Stimulated activated memory B cell treated with anti-CD40 and anti-IgM and Interleukin-4, amounts not matched to agents 10 μg/mL and 1 μg/mL and 100 μg/mL, for 72 hours (primary cell): ENCODE measurements at regions not wholly inside any gene's neighbourhood (a gene's known extent, or its start where the extent isn't known, plus 50 kb on each side); places are given as distances from the start of the nearest gene placed in this dataset.

Source experiments
- ATAC-seq: fragments of 150-1000 bp; cut with Tn5 transposase; 2 replicates; pipeline ENCODE4 v1.10.0; 2021
- H3K27ac Mint-ChIP-seq: one replicate; pipeline ENCODE4 v1.8.0; 2022; ENCODE audit warnings: mild to moderate bottlenecking, mixed read lengths
- H3K27me3 Mint-ChIP-seq: one replicate; pipeline ENCODE4 v1.8.0; 2022; ENCODE audit warnings: mixed read lengths
- H3K36me3 Mint-ChIP-seq: one replicate; pipeline ENCODE4 v1.8.0; 2022; ENCODE audit warnings: mixed read lengths
- H3K4me1 Mint-ChIP-seq: one replicate; pipeline ENCODE4 v1.8.0; 2022; ENCODE audit warnings: mixed read lengths
- H3K4me3 Mint-ChIP-seq: one replicate; pipeline ENCODE4 v1.8.0; 2022; ENCODE audit warnings: mild to moderate bottlenecking, moderate library complexity, mixed read lengths
- H3K9me3 Mint-ChIP-seq: one replicate; pipeline ENCODE4 v1.8.0; 2022; ENCODE audit warnings: mixed read lengths

DNA sequence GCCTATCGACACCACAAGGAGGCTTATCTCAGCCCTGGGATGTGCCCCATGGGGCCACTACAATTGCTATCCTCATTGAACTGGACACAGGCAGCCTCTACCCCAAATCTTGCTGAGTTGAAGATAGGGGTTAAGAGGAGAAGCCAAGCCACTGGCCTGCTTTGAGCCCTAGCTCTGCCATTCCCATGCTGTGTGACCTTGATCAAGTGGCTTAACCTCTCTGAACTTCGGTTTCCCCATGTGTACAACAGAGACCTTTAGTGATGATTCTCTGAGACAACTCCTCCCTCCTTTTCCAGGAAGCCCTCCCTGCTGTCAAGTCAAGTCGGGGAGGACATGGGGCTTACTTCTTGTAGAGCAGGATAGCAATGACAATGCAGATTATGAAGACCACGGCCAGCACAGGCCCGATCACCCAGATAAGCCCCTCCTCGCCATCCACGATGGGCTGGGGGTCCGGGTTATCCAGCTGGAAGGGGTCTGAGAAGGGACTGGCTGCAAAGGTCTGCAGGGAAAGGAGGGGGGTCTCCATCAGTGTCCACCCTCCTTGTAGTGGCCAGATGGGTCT is 121.6 kb downstream of the PTPRS start:
- H3K4me1 Mint-ChIP-seq, result peaks cover 21% of the 10 kb centered on the region
- peaks cover 14% of the 10 kb centered on the region for H3K27me3 Mint-ChIP-seq
- no peak overlapping the region for H3K4me3 Mint-ChIP-seq
- no peak overlapping the region for H3K27ac Mint-ChIP-seq
- no peak for ATAC-seq
- no peaks in the 10 kb centered on the region for H3K36me3 Mint-ChIP-seq
- no peaks in the 10 kb centered on the region for H3K9me3 Mint-ChIP-seq

DNA sequence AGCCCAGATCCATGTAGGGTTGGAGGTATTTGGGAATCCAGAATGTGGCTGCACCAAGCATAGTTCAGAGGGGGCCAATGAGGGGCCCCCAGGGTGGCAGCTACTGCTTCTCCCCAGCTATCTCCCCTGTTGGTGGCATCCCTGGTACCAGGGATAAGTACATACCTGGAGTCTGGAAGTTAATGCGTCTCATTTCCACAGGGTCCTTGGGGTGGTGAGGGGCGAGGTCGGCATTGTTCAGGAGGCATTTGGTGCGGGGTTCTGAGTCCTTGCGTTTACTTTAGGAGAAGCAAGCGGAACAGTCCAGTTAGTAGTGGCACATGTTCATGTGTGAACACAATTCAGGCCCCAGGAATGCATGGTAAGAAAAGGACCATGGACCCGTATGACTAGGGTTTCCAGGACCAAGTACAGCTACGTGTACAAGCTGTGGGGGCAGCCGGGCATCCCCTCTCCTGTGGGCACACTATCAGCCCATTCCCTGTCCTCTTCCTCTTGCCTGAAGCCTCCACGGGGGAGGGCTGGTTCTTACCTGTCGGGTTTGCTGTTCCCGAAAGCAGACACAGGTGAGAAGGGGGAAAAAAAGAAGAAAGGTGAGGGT is 122.3 kb downstream of the PTPRS start:
- Mint-ChIP-seq H3K4me3 (no peak overlapping the region), H3K27me3 (peaks cover 9% of the 10 kb centered on the region), H3K27ac (no peak overlapping the region), H3K9me3 (no peaks in the 10 kb centered on the region), H3K36me3 (no peaks in the 10 kb centered on the region), H3K4me1 (peaks cover 21% of the 10 kb centered on the region)
- no peak for ATAC-seq

DNA sequence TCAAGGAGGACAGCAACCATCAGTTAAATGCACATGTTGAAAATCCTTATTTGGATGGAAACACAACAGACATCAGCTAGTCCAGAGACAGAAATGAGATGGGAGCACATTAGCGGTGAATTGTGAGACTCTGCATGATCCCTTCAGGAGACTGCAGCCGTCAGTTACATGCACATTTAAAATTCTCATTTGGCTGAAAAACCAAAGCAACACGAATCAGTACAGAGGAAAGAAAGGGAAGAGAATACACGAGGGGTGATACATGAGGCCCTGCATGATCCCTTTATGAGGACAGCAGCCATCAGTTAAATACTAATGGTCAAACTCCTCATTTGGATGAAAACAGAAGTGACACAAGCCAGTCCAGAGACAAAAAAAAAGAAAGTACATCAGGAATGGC is 123.4 kb downstream of the PTPRS start:
- peak overlapping the region; percentile 81 for H3K27ac Mint-ChIP-seq
- no peak for ATAC-seq

GRCh38 chr19:5216141-5216847 is 124.3 kb downstream of the PTPRS start:
- peaks cover 21% of the 10 kb centered on the region for H3K4me1 Mint-ChIP-seq
- peaks cover 6% of the 10 kb centered on the region for H3K9me3 Mint-ChIP-seq
- peak; percentile 65 for ATAC-seq
- peak overlapping the region; percentile 81 for H3K27ac Mint-ChIP-seq
- peak overlapping the region; percentile 62 for H3K4me3 Mint-ChIP-seq
- H3K36me3 Mint-ChIP-seq, result no peaks in the 10 kb centered on the region
- peaks cover 2% of the 10 kb centered on the region for H3K27me3 Mint-ChIP-seq

More for the DNA sequence above, 123.4 kb downstream of the PTPRS start:
- no peaks in the 10 kb centered on the region for H3K36me3 Mint-ChIP-seq
- H3K27me3 Mint-ChIP-seq, result peaks cover 9% of the 10 kb centered on the region
- H3K4me1 Mint-ChIP-seq, result peaks cover 21% of the 10 kb centered on the region
- no peak overlapping the region for H3K4me3 Mint-ChIP-seq
- peaks cover 6% of the 10 kb centered on the region for H3K9me3 Mint-ChIP-seq

- H3K27me3 Mint-ChIP-seq, result no peaks in the 10 kb centered on the region
- peaks cover 21% of the 10 kb centered on the region for H3K4me1 Mint-ChIP-seq
- H3K9me3 Mint-ChIP-seq, result peaks cover 10% of the 10 kb centered on the region
- peaks cover 5% of the 10 kb centered on the region for H3K36me3 Mint-ChIP-seq
- no peak overlapping the region for H3K27ac Mint-ChIP-seq
- H3K4me3 Mint-ChIP-seq, result no peak overlapping the region
- ATAC-seq, result no peak
These were observed 125.2 kb downstream of the PTPRS start for GRCh38 chr19:5215431-5215830.

DNA sequence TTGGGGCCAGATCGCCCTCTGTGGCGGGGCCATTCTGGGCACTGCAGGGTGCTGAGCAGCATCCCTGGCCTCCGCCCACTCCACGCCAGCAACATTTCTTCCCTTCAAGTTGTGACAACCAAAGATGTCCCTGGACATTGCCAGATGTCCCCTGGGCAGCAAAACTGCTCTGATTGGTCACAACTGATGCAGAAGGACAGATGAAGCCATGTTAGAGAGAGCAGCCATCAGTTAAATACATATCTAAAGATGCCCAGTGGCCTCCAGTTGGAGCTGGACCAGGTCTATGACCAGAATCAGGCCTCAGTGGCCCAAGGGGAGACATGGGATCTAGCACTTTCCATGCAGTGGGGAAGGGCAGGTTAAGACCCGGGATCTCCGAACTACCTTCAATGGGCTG is 125.7 kb downstream of the PTPRS start:
- Mint-ChIP-seq H3K27ac (no peak overlapping the region), H3K36me3 (peaks cover 5% of the 10 kb centered on the region), H3K4me3 (no peak overlapping the region), H3K9me3 (peaks cover 10% of the 10 kb centered on the region), H3K4me1 (peaks cover 21% of the 10 kb centered on the region), H3K27me3 (no peaks in the 10 kb centered on the region)
- no peak for ATAC-seq

GRCh38 chr19:5214371-5214770 is 126.2 kb downstream of the PTPRS start:
- Mint-ChIP-seq H3K4me1 (peaks cover 21% of the 10 kb centered on the region), H3K4me3 (no peak overlapping the region), H3K27me3 (no peaks in the 10 kb centered on the region), H3K36me3 (peaks cover 5% of the 10 kb centered on the region), H3K9me3 (peaks cover 10% of the 10 kb centered on the region), H3K27ac (no peak overlapping the region)
- ATAC-seq, result no peak

DNA sequence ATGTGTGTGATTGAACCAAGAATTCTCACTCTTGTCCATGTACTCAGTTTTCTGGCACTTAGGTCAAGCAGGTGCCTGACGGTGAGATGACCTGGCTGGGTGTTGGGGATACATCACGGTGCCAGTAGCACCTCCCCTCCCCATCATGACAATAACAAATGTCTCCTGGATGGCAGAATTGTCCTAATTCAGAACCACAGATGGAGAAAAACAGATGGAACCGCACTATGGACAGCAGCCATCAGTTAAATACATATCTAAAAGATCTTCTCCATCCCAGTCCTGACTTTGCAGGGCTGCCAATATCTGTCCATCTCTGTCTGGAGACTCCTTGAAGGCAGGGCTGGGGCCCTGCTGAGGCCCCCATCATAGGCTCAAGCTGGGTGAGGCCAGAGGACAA is 126.9 kb downstream of the PTPRS start:
- Mint-ChIP-seq H3K36me3 (peaks cover 5% of the 10 kb centered on the region), H3K4me1 (peaks cover 21% of the 10 kb centered on the region), H3K27ac (no peak overlapping the region), H3K4me3 (no peak overlapping the region), H3K27me3 (no peaks in the 10 kb centered on the region), H3K9me3 (peaks cover 10% of the 10 kb centered on the region)
- ATAC-seq, result no peak

- Mint-ChIP-seq H3K36me3 (peaks cover 5% of the 10 kb centered on the region), H3K4me1 (peaks cover 15% of the 10 kb centered on the region), H3K27ac (no peak overlapping the region), H3K4me3 (no peak overlapping the region), H3K9me3 (peaks cover 10% of the 10 kb centered on the region), H3K27me3 (no peaks in the 10 kb centered on the region)
- no peak for ATAC-seq
These were observed 128.5 kb downstream of the PTPRS start for GRCh38 chr19:5212101-5212500.

DNA sequence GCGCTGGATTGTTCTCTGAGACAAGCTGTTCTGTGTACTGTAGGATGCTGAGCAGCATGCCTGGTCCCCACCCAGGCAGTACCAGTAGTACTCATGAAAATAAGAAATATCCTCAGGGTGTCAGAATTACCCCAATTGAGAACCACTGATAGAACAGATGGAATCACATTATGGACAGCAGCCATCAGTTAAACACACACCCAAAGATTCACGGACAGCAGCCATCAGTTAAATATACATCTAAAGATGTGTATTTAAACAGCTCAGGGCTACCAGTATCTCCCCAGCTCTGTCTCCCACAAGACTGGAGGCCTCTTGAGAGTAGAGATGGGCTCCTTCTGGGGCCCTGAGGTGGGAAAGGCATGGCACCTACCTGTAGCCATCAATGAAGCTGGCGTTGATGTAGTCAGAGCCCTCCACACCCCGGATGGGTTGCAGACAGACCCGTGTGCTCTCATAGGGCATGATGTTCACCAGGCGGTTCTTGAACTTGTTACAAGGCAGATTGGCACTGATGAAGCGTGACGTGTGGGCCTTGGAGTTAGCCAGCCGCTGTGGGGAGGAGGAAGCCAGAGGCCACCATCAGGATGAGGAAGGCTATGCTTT is 129.3 kb downstream of the PTPRS start:
- Mint-ChIP-seq H3K36me3 (peaks cover 5% of the 10 kb centered on the region), H3K9me3 (peaks cover 10% of the 10 kb centered on the region), H3K4me3 (no peak overlapping the region), H3K27me3 (no peaks in the 10 kb centered on the region), H3K4me1 (peaks cover 8% of the 10 kb centered on the region), H3K27ac (no peak overlapping the region)
- ATAC-seq, result no peak

GRCh38 chr19:5210556-5210955 is 130.1 kb downstream of the PTPRS start:
- Mint-ChIP-seq H3K4me1 (peaks cover under 1% of the 10 kb centered on the region), H3K9me3 (peaks cover 10% of the 10 kb centered on the region), H3K4me3 (no peak overlapping the region), H3K36me3 (peaks cover 5% of the 10 kb centered on the region), H3K27ac (no peak overlapping the region), H3K27me3 (no peaks in the 10 kb centered on the region)
- no peak for ATAC-seq

- ATAC-seq, result no peak
- Mint-ChIP-seq H3K27me3 (no peaks in the 10 kb centered on the region), H3K4me3 (no peak overlapping the region), H3K9me3 (peaks cover 4% of the 10 kb centered on the region), H3K36me3 (peaks cover 5% of the 10 kb centered on the region), H3K4me1 (no peaks in the 10 kb centered on the region), H3K27ac (no peak overlapping the region)
These were observed 132.8 kb downstream of the PTPRS start for GRCh38 chr19:5207806-5208205.

DNA sequence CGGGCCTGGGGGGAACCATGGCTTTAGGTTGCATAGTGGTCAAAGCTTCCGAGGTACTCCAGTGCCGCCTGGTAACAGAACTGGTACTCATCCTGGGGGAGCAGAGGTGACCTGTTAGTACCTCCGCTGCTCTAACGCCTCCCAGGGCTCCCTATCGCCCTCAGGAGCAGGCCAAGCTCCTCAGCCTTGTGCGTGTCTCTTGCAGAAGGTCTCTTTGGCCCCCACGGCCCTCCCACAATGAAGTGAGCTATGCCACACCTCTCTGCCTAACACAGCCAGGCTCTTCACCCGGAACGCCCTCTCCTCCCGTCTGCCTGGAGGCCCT is 133.9 kb downstream of the PTPRS start:
- Mint-ChIP-seq H3K27ac (no peak overlapping the region), H3K36me3 (peaks cover 5% of the 10 kb centered on the region), H3K4me1 (no peaks in the 10 kb centered on the region), H3K27me3 (no peaks in the 10 kb centered on the region), H3K9me3 (peaks cover 7% of the 10 kb centered on the region), H3K4me3 (no peak overlapping the region)
- no peak for ATAC-seq

- peaks cover 7% of the 10 kb centered on the region for H3K9me3 Mint-ChIP-seq
- no peak overlapping the region for H3K27ac Mint-ChIP-seq
- peaks cover 4% of the 10 kb centered on the region for H3K36me3 Mint-ChIP-seq
- H3K27me3 Mint-ChIP-seq, result no peaks in the 10 kb centered on the region
- H3K4me1 Mint-ChIP-seq, result no peaks in the 10 kb centered on the region
- ATAC-seq, result no peak
- H3K4me3 Mint-ChIP-seq, result no peak overlapping the region
These were observed 134.5 kb downstream of the PTPRS start for GRCh38 chr19:5205937-5206750.

GRCh38 chr19:5205381-5205780 is 135.2 kb downstream of the PTPRS start:
- H3K36me3 Mint-ChIP-seq, result no peaks in the 10 kb centered on the region
- peak; percentile 46 for ATAC-seq
- H3K9me3 Mint-ChIP-seq, result peaks cover 9% of the 10 kb centered on the region
- no peak overlapping the region for H3K4me3 Mint-ChIP-seq
- H3K27ac Mint-ChIP-seq, result no peak overlapping the region
- no peaks in the 10 kb centered on the region for H3K4me1 Mint-ChIP-seq
- H3K27me3 Mint-ChIP-seq, result no peaks in the 10 kb centered on the region
